Stimulated activated CD4-positive, alpha-beta T cell treated with anti-CD3 and anti-CD28 coated beads, TNF-alpha, amount 100 ng/mL, for 24 hours (primary cell): ENCODE measurements at regions not wholly inside any gene's neighbourhood (a gene's known extent, or its start where the extent isn't known, plus 50 kb on each side); places are given as distances from the start of the nearest gene placed in this dataset.

Experiments used
- DNase-seq, 3 experiments: peaks; one replicate each; pipeline ENCODE4 v3.0.0-alpha.2; 2020; ENCODE audit warnings: low read depth in 3 of 3

DNA sequence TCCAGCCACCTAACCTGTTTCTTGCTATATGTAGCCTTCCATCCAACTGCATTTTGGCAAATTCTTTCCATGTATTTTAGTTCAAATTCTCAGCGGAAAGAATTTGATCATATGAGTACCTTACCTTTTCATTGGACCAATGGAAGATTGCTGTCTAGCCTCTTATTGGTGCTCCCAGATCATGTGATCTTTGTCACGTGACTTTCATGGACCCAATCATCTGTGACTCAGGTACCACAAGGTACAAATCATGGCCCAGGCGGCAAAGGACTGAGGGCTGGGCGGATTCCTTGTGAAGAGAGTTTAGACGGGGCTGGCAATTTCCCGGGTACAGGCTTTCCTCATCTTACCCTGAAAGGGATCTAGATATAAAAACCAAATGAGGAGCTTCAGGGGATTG is 85.9 kb upstream of the TBX20 start:
- no peak for DNase-seq

DNA sequence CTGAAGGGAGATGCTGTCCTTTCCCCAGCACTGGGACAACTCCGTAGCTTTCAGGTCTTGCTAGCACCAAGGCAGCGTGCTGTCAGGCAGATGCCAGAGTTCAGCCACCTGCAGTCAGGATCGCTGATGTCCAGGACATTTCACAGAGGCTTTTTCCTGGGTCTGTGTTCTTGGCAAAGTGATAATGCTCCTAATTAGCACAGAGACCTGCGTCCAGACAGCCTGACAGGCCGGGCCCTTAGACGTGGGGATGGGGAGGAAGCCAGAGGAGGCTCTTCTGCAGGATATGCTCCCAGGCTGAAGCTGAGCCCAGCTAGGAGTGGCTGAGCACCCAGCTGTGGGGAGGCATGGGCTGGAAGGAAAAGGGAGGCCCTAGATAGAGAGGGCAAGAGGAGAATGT is 82.5 kb upstream of the TBX20 start:
- no peak for DNase-seq

DNA sequence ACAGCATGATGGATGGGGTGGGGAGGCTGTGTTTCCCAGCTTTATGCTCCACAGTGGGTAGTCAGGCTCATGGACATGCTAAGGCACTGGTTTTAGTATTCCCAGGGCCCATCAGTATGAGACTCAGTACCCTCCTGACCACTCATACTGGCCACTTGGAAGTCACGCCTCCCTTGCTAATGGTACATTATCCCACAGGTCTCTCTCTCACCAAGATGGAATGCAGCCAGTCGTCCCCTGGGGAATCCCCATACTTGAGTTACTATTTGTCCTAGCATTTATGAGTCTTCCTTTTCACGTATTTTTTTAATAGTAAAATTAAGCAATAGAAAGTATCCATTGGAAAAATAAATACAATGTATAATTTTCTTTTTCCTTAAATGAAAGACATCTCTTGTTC is 80.6 kb upstream of the TBX20 start:
- DNase-seq = no peak

DNA sequence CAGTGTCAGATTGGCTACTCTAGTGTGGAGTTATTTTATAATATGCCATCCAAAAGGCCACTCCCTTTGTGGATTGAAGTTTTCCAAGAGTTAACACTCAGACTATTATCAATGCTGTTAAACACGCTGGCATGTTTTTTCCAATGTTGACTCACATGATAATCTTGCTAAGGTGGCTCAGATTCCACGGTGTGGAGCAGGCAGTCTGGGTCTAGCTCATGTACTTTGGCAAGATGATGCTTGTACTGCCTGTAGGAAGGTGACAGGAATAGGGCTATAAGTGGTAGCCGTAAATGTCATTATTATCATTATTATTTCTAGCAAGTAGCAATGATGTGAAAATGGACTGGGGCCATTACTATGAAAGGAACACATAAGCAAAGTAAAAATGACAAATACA is 79.4 kb upstream of the TBX20 start:
- no peak for DNase-seq

DNA sequence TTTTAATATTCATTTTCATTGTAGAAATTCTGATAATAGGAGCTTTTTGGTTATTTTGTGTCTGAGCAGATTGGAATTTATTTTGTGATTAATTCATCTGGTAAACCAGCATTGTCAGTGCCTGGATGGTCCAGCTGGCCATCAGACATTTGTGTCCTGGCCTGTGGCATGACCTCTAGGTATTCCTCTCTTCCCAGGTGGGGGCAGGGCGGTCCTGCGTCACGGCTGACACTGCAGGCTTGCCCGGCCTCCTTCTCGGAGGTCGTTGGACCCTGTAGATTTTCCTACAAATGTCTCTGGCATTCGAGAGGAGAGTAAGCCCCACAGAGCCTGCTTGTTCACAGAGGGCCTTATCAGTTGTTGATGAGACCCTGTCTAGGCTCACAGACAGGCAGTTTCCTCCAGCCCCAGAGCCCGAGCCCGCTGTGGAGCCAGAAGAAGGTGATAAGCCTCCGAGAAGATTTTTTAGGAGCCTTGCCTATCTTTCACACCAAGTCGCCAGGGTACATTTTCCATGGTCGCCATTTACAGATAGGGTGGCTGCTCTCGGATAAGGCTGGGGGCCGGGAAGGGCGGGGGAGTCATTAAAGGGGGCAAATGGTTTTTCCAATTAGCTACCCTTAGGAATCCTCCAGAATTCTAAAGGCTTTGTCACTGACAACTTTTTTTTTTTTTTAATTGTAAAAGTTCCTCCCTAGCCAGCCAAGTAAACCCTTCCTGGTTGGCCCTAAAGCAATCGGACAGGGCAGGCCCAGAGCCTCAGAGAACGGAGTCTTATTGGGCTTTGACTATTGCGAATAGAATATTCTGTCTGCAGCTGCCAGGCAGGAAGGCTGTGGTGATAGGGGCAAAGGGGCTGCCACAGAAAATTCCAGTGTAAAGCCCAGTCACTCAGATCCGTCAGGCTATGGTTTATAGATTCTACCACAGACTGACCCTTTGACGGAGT is 78.1 kb upstream of the TBX20 start:
- DNase-seq = no peak

DNA sequence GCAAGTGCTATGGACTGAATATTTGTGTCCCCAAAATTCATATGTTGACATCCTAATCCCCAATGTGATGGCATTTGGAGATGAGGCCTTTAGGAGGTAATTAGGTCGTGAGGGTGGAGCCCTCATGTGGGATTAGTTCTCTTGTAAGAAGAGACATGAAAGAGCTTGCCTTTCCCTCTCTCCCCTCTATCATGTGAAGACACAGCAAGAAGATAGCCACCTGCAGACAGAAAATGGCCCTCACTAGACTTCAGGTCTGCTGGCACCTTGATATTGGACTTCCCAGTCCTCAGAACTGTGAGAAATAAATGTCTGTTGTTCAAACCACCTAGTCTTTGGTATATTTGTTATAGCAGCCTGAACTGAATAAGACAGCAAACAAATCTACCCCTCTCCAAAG is 75.1 kb upstream of the TBX20 start:
- no peak for DNase-seq

DNA sequence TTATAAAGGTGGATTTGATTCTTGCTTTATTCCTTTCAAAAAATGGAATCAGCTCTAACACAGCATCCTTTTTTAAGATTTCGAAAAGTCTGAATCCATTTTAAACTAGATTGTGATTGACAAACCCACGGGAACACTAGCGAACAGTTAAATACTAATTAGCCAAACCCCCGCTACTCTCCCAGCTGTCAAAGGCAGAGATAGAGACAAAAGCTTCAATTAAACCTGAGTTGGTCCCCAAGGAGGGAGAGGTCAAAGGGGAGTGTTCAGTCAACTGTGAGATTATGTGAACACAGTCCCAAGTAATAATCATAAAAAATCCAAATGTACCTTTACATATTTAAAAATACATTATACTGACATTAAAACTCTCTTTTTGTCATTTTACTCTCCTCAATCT is 65.7 kb upstream of the TBX20 start:
- no peak for DNase-seq

DNA sequence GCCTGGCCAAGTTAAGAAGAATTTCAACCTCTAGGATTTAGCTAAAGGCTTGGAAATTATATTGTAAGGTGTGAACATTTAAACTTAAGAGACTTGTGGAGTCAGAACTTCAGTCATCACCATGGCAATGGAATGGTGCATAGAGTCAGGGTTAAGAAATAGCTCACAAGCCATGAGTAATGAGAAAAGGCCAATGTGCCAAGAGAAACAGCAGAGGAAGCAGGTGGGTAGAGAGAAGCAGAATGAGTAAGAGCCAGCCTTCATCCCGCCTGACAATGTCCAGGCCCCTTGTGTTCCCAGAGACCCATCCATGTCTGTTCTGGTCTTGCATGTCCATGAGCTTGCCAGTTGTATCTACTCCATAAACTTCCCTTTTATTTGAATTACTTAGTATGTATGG is 62.6 kb upstream of the TBX20 start:
- DNase-seq = no peak

DNA sequence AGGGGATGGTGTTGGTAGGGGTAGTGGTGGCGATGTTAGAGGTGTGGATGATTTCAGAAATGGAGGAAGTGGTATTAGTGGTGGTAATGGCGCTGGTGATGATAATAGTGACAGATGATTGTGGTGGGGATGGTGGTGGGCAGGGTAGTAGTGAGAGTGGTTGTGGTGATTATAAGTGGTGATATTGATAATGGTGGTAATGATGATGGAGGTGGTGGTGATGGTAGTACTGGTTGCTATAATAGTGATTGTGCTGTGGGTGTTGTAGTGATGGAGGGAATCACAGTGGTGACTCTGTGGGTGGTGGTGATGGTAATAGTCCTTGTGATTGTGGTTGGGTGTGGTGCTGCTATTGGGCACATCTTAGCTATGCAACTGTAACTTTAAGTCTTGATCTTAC is 61.6 kb upstream of the TBX20 start:
- DNase-seq = no peak

DNA sequence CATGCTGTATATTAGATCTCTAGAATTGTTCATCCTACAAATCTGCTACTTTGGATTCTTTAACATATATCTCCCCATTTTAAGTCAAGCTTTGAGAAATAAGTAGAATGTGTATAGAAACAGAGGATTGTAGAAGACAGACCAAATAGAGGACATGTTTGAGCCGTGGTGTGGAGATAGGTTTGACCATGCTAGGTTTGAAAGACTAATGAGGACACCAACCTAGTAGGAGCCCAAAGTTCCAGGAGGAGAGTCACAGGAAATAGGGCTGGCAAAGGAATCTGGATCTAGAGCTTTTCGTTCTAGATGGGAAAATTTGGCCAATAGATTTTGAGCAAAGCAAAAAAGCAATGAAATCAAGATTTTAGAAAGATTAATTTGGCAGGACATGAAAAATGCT is 60.5 kb upstream of the TBX20 start:
- no peak for DNase-seq

DNA sequence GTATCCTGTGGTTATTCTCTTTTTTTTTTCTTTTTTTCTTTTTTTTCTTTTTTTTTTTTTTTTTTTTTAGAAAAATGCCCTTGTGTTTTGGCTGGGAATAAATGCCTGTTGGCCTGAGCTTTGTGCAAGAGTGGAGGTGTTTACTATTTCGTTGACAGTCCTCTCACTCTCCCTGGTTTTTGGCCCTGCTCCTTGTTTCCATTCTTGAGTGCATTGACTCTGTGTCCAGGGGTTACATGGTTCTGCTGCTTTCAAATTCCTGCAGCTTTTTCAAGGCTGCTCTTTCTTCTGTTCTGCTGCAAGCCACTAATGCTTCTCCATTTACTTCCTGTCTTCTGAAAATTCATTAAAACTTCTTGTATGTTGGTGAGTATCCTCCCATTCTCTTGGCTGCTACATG is 59.7 kb upstream of the TBX20 start:
- no peak for DNase-seq
